NCI-H774 (cell line): ENCODE measurements at regions not wholly inside any gene's neighbourhood (a gene's known extent, or its start where the extent isn't known, plus 50 kb on each side); places are given as distances from the start of the nearest gene placed in this dataset.
"Not testable (repeated sequence)": the region's sequence is repeated elsewhere in the genome, so short reads cannot be mapped to it uniquely, and the experiment has no call there.

Experiments used
- DNase-seq: peaks from one replicate; lab custom pipeline; 2025; lab: John Stamatoyannopoulos, UW

DNA sequence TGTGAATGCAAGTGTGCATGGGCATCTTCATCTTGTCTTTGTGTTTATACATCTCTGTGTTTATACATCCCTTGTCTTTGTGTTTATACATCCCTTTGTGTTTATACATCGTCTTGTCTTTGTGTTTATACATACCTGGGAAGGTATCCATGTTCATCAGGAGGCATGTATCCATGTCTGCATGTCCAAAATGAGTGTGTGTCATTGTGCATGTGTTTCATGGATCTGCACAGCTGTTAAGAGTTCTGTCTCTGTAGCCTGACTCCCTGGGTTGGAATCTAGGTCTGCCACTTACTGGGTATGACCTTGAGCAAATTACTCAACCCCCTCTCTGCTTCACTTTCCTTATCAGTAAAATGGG lies 50.1 kb upstream of the SIRPA start:
- no peak for DNase-seq

DNA sequence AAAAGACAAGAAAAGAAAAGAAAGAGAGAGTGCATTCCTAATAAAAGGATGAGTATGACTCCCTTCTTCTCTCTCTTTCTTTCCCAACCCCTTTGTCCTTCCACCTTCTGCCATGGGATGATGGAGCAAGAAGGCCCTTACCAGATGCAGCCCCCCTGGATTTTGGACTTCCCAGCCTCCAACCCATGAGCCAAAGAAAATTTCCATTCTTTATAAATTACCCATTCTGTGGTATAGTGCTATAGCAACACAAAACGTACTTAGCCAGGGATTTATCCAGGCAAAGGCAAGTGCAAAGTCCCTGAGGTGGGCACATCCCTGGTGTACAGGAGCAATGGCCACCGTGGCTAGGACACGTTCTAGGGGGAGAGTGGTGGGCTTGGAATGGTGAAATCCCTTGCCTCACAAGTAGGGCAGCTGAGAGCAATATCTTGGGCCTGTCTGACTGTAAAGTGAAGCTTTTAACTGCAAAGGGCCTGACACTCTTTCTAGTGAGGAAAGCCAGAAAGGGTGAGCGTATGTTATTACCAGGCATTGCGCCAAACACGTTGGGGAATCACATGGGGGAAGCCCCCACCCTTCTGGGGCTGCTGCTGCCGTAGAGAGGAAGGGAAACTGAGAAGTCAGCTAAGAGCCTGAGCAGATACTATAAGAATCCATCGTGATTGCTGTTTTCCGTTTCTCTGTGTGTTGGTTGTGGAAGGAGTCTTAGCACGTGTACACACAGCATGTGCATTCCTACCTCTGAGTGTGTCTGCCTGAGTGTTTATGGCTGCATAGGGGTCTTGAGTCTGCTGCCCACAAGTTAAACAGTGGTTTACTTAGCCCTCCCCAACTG lies 50.7 kb upstream of the SIRPA start:
- no peak for DNase-seq

DNA sequence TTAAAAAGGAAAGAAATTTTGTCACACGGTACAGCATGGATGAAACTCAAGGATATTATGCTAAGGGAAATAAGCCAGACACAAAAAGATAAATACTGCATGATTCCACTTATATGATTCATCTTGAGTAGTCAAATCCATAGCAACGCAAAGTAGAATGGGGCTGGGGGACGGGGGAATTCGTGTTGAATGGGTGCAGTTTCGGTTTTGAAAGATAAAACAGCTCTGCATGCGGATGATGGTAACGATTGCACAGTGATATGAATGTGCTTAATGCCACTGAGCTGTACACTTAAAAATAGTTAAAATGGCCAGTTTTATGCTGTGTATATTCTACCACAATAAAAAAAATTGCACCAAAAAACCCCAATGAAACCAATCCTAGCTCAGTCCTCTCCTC lies 52.9 kb upstream of the SIRPA start:
- no peak for DNase-seq

DNA sequence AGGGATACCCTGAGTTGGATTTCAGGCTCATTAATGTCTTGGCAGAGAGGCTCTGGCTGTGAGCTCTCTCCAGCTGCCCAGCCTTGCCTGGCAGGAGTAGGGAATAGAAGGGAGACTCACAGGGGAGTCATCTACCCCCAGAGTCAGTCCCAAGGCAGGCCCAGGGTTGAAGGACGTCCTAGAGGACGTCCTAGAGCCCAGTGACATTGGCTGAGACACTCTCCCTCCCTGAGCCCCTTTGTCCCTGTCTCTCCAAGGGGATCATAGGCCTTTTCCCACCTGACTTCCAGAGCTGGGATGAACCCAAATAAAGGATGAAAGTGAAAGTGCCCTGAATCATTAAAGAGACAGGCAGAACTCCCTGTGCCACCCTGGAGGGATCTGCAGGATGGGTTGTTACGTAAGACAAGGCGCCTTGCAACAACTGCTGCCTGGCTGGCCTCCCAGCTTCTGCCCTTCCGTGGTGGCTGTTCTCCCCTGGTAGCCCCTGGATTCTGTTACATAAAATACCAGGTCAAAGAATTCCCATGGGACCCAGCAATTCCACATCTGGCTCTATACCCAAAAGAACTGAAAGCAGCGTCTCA lies 53.6 kb upstream of the SIRPA start:
- no peak for DNase-seq

DNA sequence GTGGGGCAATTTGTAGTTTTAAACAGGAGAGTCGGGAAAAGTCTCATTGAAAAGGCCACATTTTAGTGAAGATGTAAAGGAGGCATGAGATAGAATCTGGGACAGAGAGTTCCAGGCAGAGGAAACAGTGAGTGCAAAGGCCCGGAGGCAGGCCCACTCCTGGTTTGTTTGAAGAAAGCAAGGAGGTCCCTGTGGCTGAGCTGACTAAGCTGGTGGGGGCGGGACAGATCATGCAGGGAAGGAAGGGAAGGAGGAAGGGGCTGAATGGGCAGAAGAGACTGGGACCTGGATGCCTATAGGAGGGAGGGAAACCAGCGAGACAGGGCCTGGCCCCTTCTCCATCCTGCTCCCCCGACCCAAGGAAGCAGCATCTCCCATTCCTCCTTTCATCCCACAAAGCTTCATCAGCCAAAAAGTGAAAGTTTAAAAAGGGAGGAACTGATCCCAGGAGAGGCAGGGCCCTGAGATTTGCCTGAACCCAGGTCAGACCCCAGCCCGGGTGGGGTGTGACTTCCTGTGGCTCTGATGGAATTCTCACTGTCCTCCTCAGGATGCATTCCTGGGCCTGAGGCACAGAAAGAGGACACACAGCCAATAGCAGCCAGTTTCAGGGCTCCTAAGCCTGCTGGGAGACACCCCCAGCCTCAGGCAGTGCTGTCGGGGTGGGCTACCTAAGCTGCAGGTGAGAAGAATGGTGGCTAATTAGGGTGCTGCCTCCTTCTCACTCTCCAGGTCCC lies 54.2 kb upstream of the SIRPA start:
- no peak for DNase-seq

DNA sequence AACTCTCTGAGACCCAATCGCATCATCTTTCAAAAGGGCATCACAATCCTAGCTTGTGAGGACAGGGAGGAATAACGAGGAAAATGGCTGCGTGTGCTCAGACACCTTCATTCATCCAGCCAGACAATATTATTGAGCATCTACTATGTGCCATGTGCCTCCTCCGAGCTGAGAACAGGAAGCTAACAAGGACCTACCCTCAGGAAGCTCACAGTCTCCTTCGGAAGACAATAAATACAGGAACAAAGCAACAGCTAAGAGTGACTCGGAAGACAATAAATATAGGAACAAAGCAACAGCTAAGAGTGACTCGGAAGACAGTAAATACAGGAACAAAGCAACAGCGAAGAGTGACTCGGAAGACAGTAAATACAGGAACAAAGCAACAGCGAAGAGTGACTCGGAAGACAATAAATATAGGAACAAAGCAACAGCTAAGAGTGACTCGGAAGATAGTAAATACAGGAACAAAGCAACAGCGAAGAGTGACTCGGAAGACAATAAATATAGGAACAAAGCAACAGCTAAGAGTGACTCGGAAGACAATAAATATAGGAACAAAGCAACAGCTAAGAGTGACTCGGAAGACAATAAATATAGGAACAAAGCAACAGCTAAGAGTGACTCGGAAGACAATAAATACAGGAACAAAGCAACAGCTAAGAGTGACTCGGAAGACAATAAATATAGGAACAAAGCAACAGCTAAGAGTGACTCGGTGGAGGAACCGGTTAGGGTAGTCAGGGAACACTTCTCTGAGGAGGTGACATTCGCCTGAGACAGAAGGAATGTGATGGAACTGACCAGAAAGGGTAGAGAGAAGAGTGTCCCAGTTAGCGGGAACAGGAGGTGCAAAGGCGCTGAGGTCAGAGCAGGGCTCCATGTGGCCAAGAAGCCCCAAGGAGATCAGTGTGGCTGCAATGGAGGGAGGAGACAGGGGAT lies 55.6 kb upstream of the SIRPA start:
- DNase-seq: not testable (repeated sequence)

DNA sequence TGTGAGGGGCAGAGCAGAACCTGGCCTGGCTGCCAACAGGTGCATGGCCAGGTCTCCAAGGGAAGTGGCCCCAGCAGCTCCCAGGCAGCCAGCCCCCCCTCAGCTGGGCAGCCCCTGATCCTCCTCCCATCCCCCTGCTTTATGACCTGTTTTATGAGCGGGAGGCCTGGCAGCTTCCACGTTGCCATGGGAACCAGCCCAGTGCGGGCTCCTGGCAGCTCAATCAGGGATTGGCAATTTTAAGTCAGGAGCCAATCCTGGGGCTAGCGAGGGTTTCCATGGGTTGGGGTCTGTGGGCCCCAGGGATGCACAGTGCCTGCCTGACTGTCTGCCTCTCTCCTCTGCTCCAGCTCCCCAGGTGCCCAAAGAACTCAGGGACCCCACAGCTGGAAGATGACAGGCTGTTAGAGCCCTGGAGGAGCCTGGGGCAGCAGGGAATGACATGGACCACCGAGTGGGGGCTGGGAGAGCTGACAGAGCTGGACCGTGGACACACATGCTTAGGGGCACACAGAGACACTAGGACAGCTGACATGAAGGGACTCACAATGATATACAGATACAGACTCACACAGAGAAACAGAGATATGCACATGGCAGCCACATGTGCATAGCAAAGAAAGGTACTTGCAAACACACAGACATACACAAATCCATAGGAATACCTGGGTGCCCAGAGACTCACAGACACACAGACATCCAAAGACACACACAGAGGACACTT lies 56.5 kb upstream of the SIRPA start:
- DNase-seq: no peak

DNA sequence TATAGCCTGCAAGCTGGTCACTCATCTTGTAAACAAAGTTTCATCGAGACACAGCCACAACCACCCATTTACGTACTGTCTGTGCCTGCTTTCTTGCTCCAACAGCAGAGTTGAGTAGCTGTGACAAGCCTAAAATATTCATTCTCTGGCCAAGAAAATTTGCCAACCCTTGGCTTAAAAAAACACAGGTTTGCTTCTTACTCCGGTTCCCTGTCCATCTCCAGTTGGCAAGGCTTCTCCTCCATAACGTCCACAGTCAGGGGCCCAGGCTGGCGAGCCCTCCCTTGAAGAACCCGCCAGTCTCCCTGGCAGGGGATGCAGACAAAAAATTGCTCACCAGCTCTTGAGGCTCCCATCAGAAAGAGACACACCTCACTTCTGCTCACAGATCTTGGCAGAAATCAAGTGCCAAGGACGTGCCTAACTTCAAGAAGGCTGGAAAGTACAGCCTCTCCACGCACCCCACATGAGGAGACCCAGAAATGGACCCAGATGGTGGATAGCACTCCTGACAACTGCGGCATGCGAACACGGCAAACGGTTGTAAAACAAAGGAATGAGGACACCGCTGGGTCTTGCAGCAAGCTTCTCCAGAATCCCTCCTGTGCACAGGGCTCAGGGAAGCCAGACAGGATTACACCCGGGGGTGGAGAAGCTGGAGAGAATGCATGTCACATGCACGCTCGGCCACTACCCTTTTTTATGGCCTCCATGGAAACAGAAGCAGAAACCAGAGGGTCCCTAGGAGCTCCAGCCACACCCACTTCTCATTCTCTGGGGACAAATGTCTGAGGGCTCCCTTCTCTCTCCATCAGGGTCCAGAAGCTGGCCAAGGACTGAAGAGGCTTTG lies 59.8 kb upstream of the SIRPA start:
- DNase-seq: no peak

DNA sequence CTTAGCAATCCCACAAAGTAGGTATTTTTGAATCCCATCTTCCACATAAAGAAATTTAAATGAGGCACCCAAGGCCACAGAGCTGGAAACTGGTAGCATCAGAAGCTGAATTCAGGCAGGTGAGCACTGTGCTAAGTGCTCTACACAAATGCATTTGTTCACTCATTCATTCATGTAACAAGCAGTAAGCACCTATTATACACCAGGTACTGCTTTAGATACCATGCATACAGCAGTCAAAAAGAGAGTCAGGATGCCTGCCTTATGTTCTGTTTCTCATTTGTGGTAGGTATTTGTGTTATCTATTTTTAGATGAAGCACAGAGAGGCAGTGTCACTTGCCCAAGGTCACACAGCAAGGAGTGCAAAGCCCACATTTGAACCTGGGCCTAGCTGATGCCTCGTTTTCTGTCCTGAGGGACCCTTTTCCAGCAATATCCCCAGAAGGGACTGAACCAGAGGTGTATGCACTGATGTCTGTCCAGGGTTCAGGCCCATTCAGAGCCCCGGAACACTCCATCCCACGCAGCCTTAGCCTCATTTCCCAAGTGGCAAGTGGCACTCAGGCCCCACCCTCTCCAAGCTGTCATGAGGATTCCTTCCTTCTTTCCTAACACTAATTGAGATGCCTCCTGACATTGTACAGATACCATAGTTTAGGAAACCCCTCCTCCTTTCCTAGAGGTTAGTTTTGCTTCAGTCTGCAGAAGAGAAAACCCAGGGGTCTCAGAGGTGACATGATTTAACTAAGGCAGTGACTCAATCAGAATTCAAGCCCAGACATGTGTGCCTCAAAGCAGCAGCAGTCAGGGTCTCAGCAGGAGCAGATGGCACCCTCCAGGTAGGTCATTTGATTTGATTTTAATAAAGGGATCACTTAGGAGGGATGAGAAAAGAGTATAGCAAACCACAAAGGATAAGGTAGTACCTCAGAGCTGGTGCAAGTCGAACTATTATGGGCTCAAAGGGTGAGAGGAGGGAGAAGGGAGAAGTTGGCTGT lies 61.2 kb upstream of the SIRPA start:
- no peak for DNase-seq

DNA sequence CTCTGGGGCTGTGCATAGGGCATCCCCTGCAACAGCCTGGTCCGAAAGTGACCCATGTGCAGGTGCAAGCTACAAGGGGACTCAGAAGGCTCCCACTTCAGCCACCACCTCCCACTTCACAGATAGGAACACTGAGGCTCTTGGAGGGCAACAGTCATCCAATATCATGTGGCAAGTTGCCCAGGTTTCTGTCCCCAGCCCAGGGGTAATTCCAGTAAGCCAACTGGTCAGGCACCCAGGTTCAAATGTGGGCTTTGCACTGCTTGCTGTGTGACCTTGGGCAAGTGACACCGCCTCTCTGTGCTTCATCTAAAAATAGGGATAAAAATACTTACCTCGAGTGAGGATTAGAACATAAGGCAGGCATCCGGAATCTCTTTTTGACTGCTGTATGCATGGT lies 62.0 kb upstream of the SIRPA start:
- no peak for DNase-seq

DNA sequence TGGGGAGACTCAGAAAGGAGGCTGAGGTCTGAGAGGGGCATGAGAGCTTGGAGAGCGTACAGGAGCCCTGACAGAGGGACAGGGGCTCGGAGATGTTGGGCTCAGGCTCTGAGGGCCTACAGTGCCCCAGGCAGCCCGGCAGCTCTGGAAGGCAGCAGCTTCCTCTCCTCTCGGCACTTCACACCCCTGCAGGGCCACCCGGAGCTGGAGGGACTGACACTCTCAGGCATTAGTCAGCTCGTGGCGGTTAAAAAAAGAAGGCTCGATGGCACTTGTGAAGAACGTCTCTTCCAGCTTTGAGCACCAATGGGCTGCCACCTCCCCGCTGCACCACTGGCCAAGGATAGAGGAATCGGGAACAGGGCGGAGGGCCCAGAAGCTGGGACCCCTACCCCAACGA lies 62.6 kb upstream of the SIRPA start:
- no peak for DNase-seq

DNA sequence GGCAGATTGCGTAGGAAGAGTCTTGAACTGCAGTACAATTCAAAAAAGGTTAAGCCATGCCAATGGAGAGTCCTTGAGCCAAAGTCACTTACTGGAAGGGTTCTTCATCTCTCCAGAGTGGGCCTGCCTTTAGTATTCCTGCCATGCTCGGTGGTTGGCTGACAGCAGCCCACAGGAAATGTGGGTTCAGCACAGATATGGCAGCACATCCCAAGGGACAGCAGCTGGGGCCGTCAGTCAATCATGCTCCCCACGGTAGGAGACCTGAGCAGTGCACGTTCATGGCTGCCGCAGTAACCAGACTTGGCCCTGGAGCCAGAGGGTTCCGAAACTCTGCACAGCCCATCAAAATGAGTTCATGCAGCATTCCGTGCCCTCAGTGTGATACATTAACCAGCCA lies 63.6 kb upstream of the SIRPA start:
- no peak for DNase-seq

DNA sequence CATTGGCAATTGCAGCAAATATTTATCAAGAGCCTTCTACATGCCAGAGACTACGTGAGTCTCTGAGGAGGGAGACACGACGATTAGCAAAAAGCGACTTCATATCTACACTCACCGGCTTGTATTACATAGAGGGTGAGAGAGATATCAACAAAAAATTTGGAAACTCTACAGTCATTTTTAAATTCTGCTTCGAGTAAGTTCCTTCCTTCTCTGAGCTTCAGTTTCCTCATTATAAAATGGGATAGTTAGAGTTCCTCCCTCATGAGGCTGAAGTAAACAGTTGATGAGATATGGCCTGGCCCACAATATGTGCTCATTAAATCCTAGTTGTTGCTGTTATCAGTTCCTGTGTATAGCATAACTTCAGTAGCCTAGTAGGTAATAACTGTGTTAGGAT lies 64.1 kb upstream of the SIRPA start:
- DNase-seq: no peak

DNA sequence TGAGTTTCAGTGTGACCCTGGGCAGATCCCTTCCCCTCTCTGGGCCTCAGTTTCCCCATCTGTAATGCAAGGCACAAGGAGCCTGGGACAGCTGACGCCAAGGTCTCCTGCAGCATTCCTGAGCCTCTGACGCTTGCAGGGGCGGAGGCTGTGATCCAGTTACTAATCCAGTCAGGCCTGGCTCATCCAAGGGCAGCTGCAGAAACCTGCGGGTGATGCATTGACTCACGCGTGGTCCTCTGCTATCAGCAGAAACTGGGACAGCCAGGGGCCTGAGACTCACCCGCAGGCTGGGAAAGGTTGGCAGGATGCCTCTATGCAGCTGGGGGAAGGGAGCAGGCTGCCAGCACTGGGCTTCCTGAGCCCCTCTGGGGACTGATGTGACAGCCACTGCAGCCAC lies 65.0 kb upstream of the SIRPA start:
- no peak for DNase-seq

DNA sequence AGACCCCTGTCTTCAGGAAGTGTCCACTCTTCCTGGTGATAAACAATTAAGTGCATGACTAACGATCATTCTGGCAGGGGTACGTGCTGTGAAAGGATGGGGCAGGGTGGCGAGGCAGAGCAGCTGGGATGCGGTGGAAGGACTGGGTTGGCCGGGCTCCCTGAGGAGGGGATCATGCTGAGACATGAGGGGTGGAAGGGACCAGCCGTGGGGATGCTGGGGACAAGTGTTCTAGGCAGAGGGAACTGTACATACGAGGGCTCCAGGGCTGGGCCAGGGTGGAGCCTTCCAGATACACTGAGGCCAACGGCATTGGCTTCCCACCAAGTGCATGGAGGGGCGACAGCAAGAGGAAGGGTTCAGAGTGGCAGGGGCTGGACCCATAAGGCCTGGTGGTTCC lies 65.7 kb upstream of the SIRPA start:
- no peak for DNase-seq

DNA sequence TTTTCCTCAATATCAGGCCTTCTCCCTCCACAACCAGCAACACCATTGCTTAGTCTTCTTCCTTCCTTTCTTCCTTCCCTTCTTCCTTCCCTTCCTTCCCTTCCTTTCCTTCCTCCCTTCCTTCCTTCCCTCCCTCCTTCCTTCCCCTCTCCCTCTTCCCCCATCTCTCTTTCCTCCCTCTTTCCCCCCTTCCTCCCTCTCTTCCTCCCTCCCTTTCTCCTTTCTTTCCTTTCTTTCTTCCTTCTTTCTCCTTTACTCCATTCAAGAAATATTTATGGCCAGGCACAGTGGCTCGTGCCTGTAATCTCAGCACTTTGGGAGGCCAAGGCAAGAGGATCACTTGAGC lies 66.4 kb upstream of the SIRPA start:
- no peak for DNase-seq

DNA sequence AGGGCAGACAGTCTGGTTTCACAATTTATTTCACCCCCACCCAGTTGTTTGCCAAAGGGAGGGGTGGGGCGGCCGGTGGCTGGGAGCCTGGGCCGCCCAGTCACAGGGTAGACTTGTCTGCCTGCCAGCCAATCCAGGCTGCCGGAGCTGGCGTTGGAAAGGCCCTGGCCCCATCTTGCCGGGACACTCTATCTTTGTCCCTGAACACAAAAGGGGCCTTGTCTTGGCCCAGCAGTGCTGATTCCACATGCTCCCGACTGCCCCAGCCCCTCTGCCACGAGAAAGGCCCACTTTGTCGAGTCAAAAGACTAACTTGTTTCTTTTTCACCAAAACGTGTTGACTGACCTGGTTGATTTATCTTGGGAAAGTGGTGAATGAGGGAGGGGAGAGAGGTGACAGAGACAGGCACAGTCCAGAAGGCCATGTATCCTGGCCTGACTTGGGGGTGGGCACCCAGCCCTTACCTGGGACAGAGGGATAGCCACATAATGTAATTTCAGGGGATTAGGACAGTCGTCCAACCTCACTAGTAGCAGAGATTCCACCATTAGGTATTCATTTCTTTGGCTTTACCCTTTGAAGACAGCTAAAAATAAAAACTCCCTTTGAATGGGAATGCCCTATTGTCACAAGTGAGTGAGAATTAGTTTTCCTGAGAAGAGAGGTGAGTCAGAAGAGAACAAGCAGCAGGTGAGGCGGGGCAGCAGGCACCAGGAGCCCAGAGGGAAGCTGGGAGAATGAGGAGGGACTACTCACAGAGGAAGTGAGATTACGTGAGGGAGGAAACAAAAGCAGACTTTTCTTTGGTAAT lies 67.0 kb upstream of the SIRPA start:
- DNase-seq: no peak

DNA sequence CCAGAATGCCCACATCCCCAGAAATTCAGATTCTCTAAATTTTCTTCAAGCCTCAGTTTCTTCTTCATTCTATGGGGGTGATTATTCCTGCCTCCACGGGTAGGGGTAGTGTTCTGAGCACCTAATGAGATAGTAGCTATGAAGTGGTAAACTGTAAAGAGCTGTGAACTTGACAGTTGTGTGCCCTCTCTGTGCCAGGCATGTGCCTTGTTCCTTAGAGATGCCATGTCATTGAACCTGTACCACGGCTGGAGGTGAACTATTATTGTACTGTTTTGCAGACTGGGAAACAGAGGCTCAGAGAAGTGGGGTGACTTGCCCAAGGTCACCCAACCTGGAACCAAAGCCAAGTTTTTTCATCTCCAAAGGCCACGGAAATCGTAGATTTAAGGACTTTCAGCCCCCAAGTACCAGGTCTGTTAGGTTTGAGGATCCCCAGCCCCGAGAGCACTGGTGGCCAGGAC lies 67.7 kb upstream of the SIRPA start:
- no peak for DNase-seq
